ENCODE measurements at regions not wholly inside any gene's neighbourhood (a gene's known extent, or its start where the extent isn't known, plus 50 kb on each side); places are given as distances from the start of the nearest gene placed in this dataset.

DNA sequence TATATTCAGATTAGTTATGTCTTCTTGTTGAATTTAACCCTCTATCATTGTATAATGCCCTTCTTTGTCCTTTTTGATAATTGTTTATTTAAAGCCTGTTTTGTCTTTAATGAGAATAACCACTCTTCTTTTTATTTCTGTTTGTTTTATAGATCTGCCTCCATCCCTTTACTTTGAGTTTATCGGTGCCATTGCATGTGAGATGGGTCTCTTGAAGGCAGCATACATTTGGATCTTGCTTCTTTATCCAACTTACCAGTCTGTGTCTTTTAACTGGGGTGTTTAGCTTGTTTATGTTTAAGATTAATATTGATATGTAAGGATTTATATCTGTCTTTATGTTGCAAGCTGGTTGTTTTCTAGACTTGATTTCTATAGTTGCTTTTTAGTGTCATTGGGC is 115.8 kb downstream of the RTL3 start:
- WGBS (ENCODE audit: low lambda C conversion rate), result 15% methylated on average over 1 of the region's 1 CpG
- Histone ChIP-seq H3K4me1 (ENCODE audit: control insufficient read depth in 1 of 2, insufficient read depth in 2 of 2, low read depth in 1 of 2, low read length in 1 of 2) (no peaks in the 10 kb centered on the region), H3K27me3 (ENCODE audit: insufficient read depth) (no peaks in the 10 kb centered on the region), H2AFZ (ENCODE audit: low read depth) (no peak overlapping the region), H3K36me3 (replicated peaks in 1 of 2; ENCODE audit: control insufficient read depth in 1 of 2, insufficient read depth in 2 of 2, low read length in 1 of 2) (no peaks in the 10 kb centered on the region), H3F3A (replicated peaks; ENCODE audit: insufficient read depth) (no peaks in the 10 kb centered on the region), H3K4me3 (ENCODE audit: low read depth in 2 of 2, low read length in 1 of 2) (no peak overlapping the region), H3K9me3 (0 out of 2 replicates have a peak, but pooled peaks cover 4% of the 10 kb centered on the region), H3K27ac (ENCODE audit: low read depth in 2 of 2, low read length in 1 of 2) (no peak overlapping the region), H3K4me2 (no peak overlapping the region), H3K9ac (no peak overlapping the region), H4K20me1 (ENCODE audit: insufficient read depth) (no peaks in the 10 kb centered on the region), H3K79me2 (ENCODE audit: insufficient read depth) (no peaks in the 10 kb centered on the region), H3K9me2 (no peaks in the 10 kb centered on the region)
- TF ChIP-seq CHD2 (IDR thresholded peaks at IDR 0.05; ENCODE audit: low read length, partially characterized antibody), result no peak
- TF ChIP-seq GABPA (IDR thresholded peaks at IDR 0.05; ENCODE audit: low read depth), result no peak
- no peak for TF ChIP-seq MXI1 (IDR thresholded peaks at IDR 0.05; ENCODE audit: low read depth, low read length)
- no peak for TF ChIP-seq NRF1 (IDR thresholded peaks at IDR 0.05; ENCODE audit: low read depth, low read length)
- no peak for TF ChIP-seq RFX5 (IDR thresholded peaks at IDR 0.05; ENCODE audit: low read length)
- no peak for TF ChIP-seq TAF1 (IDR thresholded peaks at IDR 0.05; ENCODE audit: borderline replicate concordance, low read depth, low read length)
- no peak for TF ChIP-seq ZBTB33 (IDR thresholded peaks at IDR 0.05; ENCODE audit: borderline replicate concordance, low read depth)
- TF ChIP-seq POLR2AphosphoS5 (IDR thresholded peaks at IDR 0.05; ENCODE audit: low read depth, low read length), result no peak
- no peak for TF ChIP-seq USF2 (IDR thresholded peaks at IDR 0.05; ENCODE audit: borderline replicate concordance, low read depth, low read length)
- no peak for TF ChIP-seq MEF2A (IDR thresholded peaks at IDR 0.05; ENCODE audit: borderline replicate concordance, low read depth)
- TF ChIP-seq TEAD4 (IDR thresholded peaks at IDR 0.05; ENCODE audit: borderline replicate concordance, insufficient read depth), result no peak
- no peak for TF ChIP-seq USF1 (IDR thresholded peaks at IDR 0.05; ENCODE audit: borderline replicate concordance, low read depth)
- no peak for TF ChIP-seq NFIC (IDR thresholded peaks at IDR 0.05; ENCODE audit: borderline replicate concordance)
- TF ChIP-seq FOXJ3 (CRISPR knock-in tag; IDR thresholded peaks at IDR 0.05), result no peak
- TF ChIP-seq FOSL2 (IDR thresholded peaks at IDR 0.05; ENCODE audit: borderline replicate concordance, low read depth), result no peak
- DNase-seq, result no peak
- CTCF ChIA-PET, result interaction anchor here (0.7 kb wide), 1 partner anchor 13 kb away, joined by 3 read pairs; no protein-coding TSS in a partner anchor
- POLR2A ChIA-PET, result no interaction called here

GRCh38 chrX:78540171-78540570 is 119.0 kb downstream of the RTL3 start:
- Histone ChIP-seq H3K4me1 (ENCODE audit: control insufficient read depth in 1 of 2, insufficient read depth in 2 of 2, low read depth in 1 of 2, low read length in 1 of 2) (no peaks in the 10 kb centered on the region), H3K4me2 (no peak overlapping the region), H3K9me3 (0 out of 2 replicates have a peak, but pooled peaks cover 4% of the 10 kb centered on the region), H3K79me2 (ENCODE audit: insufficient read depth) (no peaks in the 10 kb centered on the region), H3K27ac (ENCODE audit: low read depth in 2 of 2, low read length in 1 of 2) (no peak overlapping the region), H3K9ac (no peak overlapping the region), H3K4me3 (ENCODE audit: low read depth in 2 of 2, low read length in 1 of 2) (no peak overlapping the region), H3K9me2 (no peaks in the 10 kb centered on the region), H2AFZ (ENCODE audit: low read depth) (no peak overlapping the region), H3K36me3 (replicated peaks in 1 of 2; ENCODE audit: control insufficient read depth in 1 of 2, insufficient read depth in 2 of 2, low read length in 1 of 2) (no peaks in the 10 kb centered on the region), H3F3A (replicated peaks; ENCODE audit: insufficient read depth) (no peaks in the 10 kb centered on the region), H3K27me3 (ENCODE audit: insufficient read depth) (no peaks in the 10 kb centered on the region), H4K20me1 (ENCODE audit: insufficient read depth) (no peaks in the 10 kb centered on the region)
- CTCF ChIA-PET, result no interaction called here
- 0% methylated on average over 2 of the region's 2 CpGs for WGBS (ENCODE audit: low lambda C conversion rate)
- POLR2A ChIA-PET, result no interaction called here
- no peak for TF ChIP-seq ELF1 (IDR thresholded peaks at IDR 0.05)
- no peak for TF ChIP-seq GATA2 (CRISPR knock-in tag; IDR thresholded peaks at IDR 0.05)
- TF ChIP-seq FOXJ3 (CRISPR knock-in tag; IDR thresholded peaks at IDR 0.05), result no peak
- TF ChIP-seq TAF1 (IDR thresholded peaks at IDR 0.05; ENCODE audit: borderline replicate concordance, low read depth, low read length), result no peak
- no peak for TF ChIP-seq USF1 (IDR thresholded peaks at IDR 0.05; ENCODE audit: borderline replicate concordance, low read depth)
- no peak for TF ChIP-seq RCOR1 (IDR thresholded peaks at IDR 0.05; ENCODE audit: low read length)
- no peak for TF ChIP-seq NRF1 (IDR thresholded peaks at IDR 0.05; ENCODE audit: low read depth, low read length)
- TF ChIP-seq TCF12 (IDR thresholded peaks at IDR 0.05), result no peak
- no peak for TF ChIP-seq GABPA (IDR thresholded peaks at IDR 0.05; ENCODE audit: low read depth)
- no peak for DNase-seq

Measured in SK-N-SH (cell line).